Fibroblast of lung (primary cell): ENCODE measurements at regions not wholly inside any gene's neighbourhood (a gene's known extent, or its start where the extent isn't known, plus 50 kb on each side); places are given as distances from the start of the nearest gene placed in this dataset.

Experiments used
- DNase-seq, 2 donors: peaks; one replicate each; pipeline versions ENCODE4 v3.0.0 to v3.0.0-alpha.2; 2010; ENCODE audit warnings: low read depth in 2 of 2
- H2AFZ ChIP-seq: 2 replicates; pipeline ENCODE4 v1.5.1; 2012; ENCODE audit warnings: low read length, control low read depth, inconsistent platforms
- H3K27ac ChIP-seq: 2 replicates; pipeline ENCODE4 v1.5.1; 2011; ENCODE audit warnings: low read length, control low read depth; ENCODE audit not compliant: insufficient read depth
- H3K27me3 ChIP-seq: 2 replicates; pipeline ENCODE4 v1.5.1; 2011; ENCODE audit warnings: mild to moderate bottlenecking, low read length; ENCODE audit not compliant: control insufficient read depth, insufficient read depth
- H3K36me3 ChIP-seq: 2 replicates; pipeline ENCODE4 v1.5.1; 2011; ENCODE audit warnings: low read length; ENCODE audit not compliant: control insufficient read depth, insufficient read depth
- H3K4me1 ChIP-seq: 2 replicates; pipeline ENCODE4 v1.5.1; 2011; ENCODE audit warnings: low read length; ENCODE audit not compliant: control insufficient read depth, insufficient read depth; ENCODE audit errors: extremely low read depth
- H3K4me2 ChIP-seq: 2 replicates; pipeline ENCODE4 v1.5.1; 2011; ENCODE audit warnings: low read length, control low read depth; ENCODE audit not compliant: insufficient read depth; ENCODE audit errors: extremely low read depth
- H3K4me3 ChIP-seq, 4 experiments: fragments of 200-600 bp in 1 of 4; sonication (generic) in 1 of 4; replicated peaks in 1 of 4; 2 replicates each; pipeline ENCODE4 v1.5.1; 2011 to 2016; ENCODE audit warnings: low read length in 4 of 4, low read depth in 3 of 4, mild to moderate bottlenecking in 3 of 4, control low read depth in 2 of 4, inconsistent platforms in 1 of 4, mixed read lengths in 1 of 4; ENCODE audit not compliant: insufficient read depth in 1 of 4; ENCODE audit errors: control extremely low read depth in 1 of 4
- H3K79me2 ChIP-seq: 2 replicates; pipeline ENCODE4 v1.5.1; 2012; ENCODE audit warnings: mild to moderate bottlenecking, low read length, inconsistent platforms; ENCODE audit not compliant: control insufficient read depth, insufficient read depth
- H3K9ac ChIP-seq: 2 replicates; pipeline ENCODE4 v1.5.1; 2011; ENCODE audit warnings: mild to moderate bottlenecking, low read length, control low read depth; ENCODE audit not compliant: insufficient read depth
- H3K9me3 ChIP-seq: 2 replicates; pipeline ENCODE4 v1.5.1; 2012; ENCODE audit warnings: low read depth, low read length; ENCODE audit not compliant: control insufficient read depth, insufficient read depth
- H4K20me1 ChIP-seq: 2 replicates; pipeline ENCODE4 v1.5.1; 2011; ENCODE audit warnings: low read length; ENCODE audit not compliant: control insufficient read depth, insufficient read depth; ENCODE audit errors: extremely low read depth
- CTCF ChIP-seq, 2 donors: IDR thresholded peaks in 1 of 2; conservative IDR thresholded peaks in 1 of 2; 1 replicate in 1 of 2; 2 replicates in 1 of 2; pipeline ENCODE4 v1.5.1; 2011 to 2012; ENCODE audit warnings: low read length in 2 of 2, control low read depth in 1 of 2, inconsistent platforms in 1 of 2, low read depth in 1 of 2, mild to moderate bottlenecking in 1 of 2
- EZH2 ChIP-seq: IDR thresholded peaks from 2 replicates; pipeline ENCODE4 v1.5.1; 2012; ENCODE audit warnings: low read length, control low read depth, mild to moderate bottlenecking; ENCODE audit errors: missing control alignments

GRCh38 chr3:80405618-80406017 is 637.8 kb upstream of the ROBO1 start:
- H3K9ac ChIP-seq = no peak overlapping the region
- no peaks in the 10 kb centered on the region for H3K36me3 ChIP-seq
- H4K20me1 ChIP-seq = no peaks in the 10 kb centered on the region
- no peak overlapping the region for H2AFZ ChIP-seq
- no peak for TF ChIP-seq EZH2
- TF ChIP-seq CTCF (conservative IDR thresholded peaks at IDR 0.05 in 1 of 2, IDR thresholded peaks at IDR 0.05 in 1 of 2; ENCODE audit: low read depth in 1 of 2, low read length in 2 of 2) = no peak
- no peak overlapping the region for H3K4me3 ChIP-seq
- no peaks in the 10 kb centered on the region for H3K4me1 ChIP-seq
- H3K4me2 ChIP-seq = no peak overlapping the region
- H3K9me3 ChIP-seq = no peaks in the 10 kb centered on the region
- no peak for DNase-seq
- no peaks in the 10 kb centered on the region for H3K27me3 ChIP-seq
- H3K79me2 ChIP-seq = no peaks in the 10 kb centered on the region
- H3K27ac ChIP-seq = no peak overlapping the region

GRCh38 chr3:80395023-80395422 is 627.2 kb upstream of the ROBO1 start:
- Histone ChIP-seq H3K9me3 (no peaks in the 10 kb centered on the region), H3K27me3 (no peaks in the 10 kb centered on the region), H3K27ac (no peak overlapping the region), H3K9ac (no peak overlapping the region), H3K4me2 (no peak overlapping the region), H3K79me2 (no peaks in the 10 kb centered on the region), H4K20me1 (no peaks in the 10 kb centered on the region), H3K36me3 (no peaks in the 10 kb centered on the region), H3K4me1 (no peaks in the 10 kb centered on the region), H3K4me3 (no peak overlapping the region), H2AFZ (no peak overlapping the region)
- TF ChIP-seq CTCF (conservative IDR thresholded peaks at IDR 0.05 in 1 of 2, IDR thresholded peaks at IDR 0.05 in 1 of 2; ENCODE audit: low read depth in 1 of 2, low read length in 2 of 2) (no peak), EZH2 (no peak)
- no peak for DNase-seq

- no peak overlapping the region for H3K9ac ChIP-seq
- H3K79me2 ChIP-seq = no peaks in the 10 kb centered on the region
- H4K20me1 ChIP-seq = no peaks in the 10 kb centered on the region
- no peaks in the 10 kb centered on the region for H3K9me3 ChIP-seq
- H3K27ac ChIP-seq = no peak overlapping the region
- no peak overlapping the region for H2AFZ ChIP-seq
- H3K4me3 ChIP-seq = no peak overlapping the region
- no peak for DNase-seq
- H3K4me2 ChIP-seq = no peak overlapping the region
- TF ChIP-seq EZH2 (no peak), CTCF (conservative IDR thresholded peaks at IDR 0.05 in 1 of 2, IDR thresholded peaks at IDR 0.05 in 1 of 2; ENCODE audit: low read depth in 1 of 2, low read length in 2 of 2) (no peak)
- H3K27me3 ChIP-seq = no peaks in the 10 kb centered on the region
- H3K36me3 ChIP-seq = no peaks in the 10 kb centered on the region
- no peaks in the 10 kb centered on the region for H3K4me1 ChIP-seq
Measured at GRCh38 chr3:80391573-80391972, 623.8 kb upstream of the ROBO1 start.
